Fibroblast of peridontal ligament (primary cell): ENCODE measurements at regions not wholly inside any gene's neighbourhood (a gene's known extent, or its start where the extent isn't known, plus 50 kb on each side); places are given as distances from the start of the nearest gene placed in this dataset.
"Not testable (repeated sequence)": the region's sequence is repeated elsewhere in the genome, so short reads cannot be mapped to it uniquely, and the experiment has no call there.

ENCODE experiments used
- DNase-seq: peaks from one replicate; pipeline ENCODE4 v3.0.0-alpha.2; 2010; ENCODE audit errors: extremely low read depth

GRCh38 chr10:8338177-8338766 lies 283.8 kb downstream of the GATA3 start:
- DNase-seq, result no peak

GRCh38 chr10:8344756-8345155 lies 290.3 kb downstream of the GATA3 start:
- DNase-seq, result no peak

GRCh38 chr10:8346861-8347260 lies 292.4 kb downstream of the GATA3 start:
- no peak for DNase-seq

GRCh38 chr10:8347614-8348013 lies 293.1 kb downstream of the GATA3 start:
- DNase-seq, result not testable (repeated sequence)

- no peak for DNase-seq
These were observed 295.2 kb downstream of the GATA3 start for GRCh38 chr10:8349610-8350249.

GRCh38 chr10:8350250-8350967 lies 295.9 kb downstream of the GATA3 start:
- no peak for DNase-seq

- no peak for DNase-seq
These were observed 297.9 kb downstream of the GATA3 start for GRCh38 chr10:8352171-8353075.

- DNase-seq, result no peak
These were observed 301.8 kb downstream of the GATA3 start for GRCh38 chr10:8356283-8356682.

- no peak for DNase-seq
These were observed 305.0 kb downstream of the GATA3 start for GRCh38 chr10:8359467-8359866.

GRCh38 chr10:8360365-8360764 lies 305.9 kb downstream of the GATA3 start:
- no peak for DNase-seq

GRCh38 chr10:8360814-8361509 lies 306.5 kb downstream of the GATA3 start:
- no peak for DNase-seq

- DNase-seq, result no peak
These were observed 307.0 kb downstream of the GATA3 start for GRCh38 chr10:8361510-8361844.

- DNase-seq, result no peak
These were observed 311.7 kb downstream of the GATA3 start for GRCh38 chr10:8365935-8366911.

GRCh38 chr10:8367672-8368411 lies 313.4 kb downstream of the GATA3 start:
- not testable (repeated sequence) for DNase-seq

GRCh38 chr10:8369666-8370065 lies 315.2 kb downstream of the GATA3 start:
- DNase-seq, result no peak

- DNase-seq, result no peak
These were observed 319.8 kb downstream of the GATA3 start for GRCh38 chr10:8374334-8374733.

GRCh38 chr10:8375137-8375536 lies 320.6 kb downstream of the GATA3 start:
- DNase-seq, result no peak

GRCh38 chr10:8378198-8378983 lies 323.9 kb downstream of the GATA3 start:
- DNase-seq, result no peak
